GM12875 (cell line): ENCODE measurements at regions not wholly inside any gene's neighbourhood (a gene's known extent, or its start where the extent isn't known, plus 50 kb on each side); places are given as distances from the start of the nearest gene placed in this dataset.

Experiments used
- H3K4me3 ChIP-seq: one replicate; pipeline ENCODE4 v1.5.1; 2011; ENCODE audit warnings: low read depth, low read length, control low read depth
- TF ChIP-seq, protein P1 (sequence below): IDR thresholded peaks from 2 replicates; pipeline ENCODE4 v1.5.1; 2011; ENCODE audit warnings: low read depth, mild to moderate bottlenecking, control low read depth, inconsistent platforms, low read length, moderate library complexity, borderline replicate concordance; ENCODE audit not compliant: insufficient read depth

DNA sequence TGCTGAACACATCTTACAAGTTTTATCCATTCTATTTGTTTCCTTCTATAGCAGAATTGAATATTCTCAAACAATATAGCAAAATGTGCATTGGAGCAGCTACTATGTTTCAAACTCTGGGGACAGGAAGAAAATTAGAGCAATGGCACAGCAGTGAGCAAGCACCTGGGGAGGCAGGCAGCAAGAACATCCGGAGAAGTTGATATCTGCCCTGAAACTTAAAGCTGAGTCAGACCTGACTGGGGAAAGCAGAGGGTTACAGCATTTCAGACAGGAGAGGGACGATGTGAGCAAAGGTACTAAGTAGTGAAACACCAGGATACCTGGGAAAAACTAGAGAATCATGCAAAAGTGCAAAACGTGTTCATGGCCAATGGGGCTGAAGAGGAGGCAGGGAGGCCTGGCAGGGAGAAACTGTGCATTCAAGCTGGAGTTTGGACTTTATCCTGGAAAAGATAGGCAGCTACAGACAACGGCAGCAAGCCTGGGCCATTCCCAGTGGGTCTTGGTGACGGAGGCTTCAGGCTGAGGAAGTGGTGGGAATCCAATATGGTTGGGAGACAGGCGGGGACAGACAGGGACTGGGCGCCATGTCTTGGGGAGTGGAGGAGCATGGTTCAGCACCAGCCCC is 118.0 kb upstream of the CDKN3 start:
- TF ChIP-seq, protein P1, sequence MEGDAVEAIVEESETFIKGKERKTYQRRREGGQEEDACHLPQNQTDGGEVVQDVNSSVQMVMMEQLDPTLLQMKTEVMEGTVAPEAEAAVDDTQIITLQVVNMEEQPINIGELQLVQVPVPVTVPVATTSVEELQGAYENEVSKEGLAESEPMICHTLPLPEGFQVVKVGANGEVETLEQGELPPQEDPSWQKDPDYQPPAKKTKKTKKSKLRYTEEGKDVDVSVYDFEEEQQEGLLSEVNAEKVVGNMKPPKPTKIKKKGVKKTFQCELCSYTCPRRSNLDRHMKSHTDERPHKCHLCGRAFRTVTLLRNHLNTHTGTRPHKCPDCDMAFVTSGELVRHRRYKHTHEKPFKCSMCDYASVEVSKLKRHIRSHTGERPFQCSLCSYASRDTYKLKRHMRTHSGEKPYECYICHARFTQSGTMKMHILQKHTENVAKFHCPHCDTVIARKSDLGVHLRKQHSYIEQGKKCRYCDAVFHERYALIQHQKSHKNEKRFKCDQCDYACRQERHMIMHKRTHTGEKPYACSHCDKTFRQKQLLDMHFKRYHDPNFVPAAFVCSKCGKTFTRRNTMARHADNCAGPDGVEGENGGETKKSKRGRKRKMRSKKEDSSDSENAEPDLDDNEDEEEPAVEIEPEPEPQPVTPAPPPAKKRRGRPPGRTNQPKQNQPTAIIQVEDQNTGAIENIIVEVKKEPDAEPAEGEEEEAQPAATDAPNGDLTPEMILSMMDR: no peak
- no peak overlapping the region for H3K4me3 ChIP-seq

DNA sequence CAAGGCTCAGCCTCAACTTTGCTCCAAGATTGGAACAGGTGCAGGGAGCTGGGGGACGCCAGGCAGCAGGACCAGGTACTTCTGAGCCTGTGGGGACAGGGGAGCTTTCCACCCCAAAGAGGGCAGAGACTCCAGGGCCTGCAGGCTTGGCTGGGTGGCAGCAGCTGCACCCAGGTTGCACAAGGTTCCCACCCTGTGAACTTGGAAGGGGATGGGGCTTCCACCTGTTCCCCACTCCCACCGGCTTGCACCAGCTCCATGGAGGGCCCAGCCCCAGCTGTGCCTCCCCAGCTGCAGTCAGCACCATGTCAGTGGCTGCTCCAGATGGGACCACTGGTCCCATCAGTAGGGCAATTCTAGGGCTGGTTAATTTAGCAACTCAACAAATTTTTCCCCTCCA is 114.0 kb upstream of the CDKN3 start:
- TF ChIP-seq, protein P1: no peak

DNA sequence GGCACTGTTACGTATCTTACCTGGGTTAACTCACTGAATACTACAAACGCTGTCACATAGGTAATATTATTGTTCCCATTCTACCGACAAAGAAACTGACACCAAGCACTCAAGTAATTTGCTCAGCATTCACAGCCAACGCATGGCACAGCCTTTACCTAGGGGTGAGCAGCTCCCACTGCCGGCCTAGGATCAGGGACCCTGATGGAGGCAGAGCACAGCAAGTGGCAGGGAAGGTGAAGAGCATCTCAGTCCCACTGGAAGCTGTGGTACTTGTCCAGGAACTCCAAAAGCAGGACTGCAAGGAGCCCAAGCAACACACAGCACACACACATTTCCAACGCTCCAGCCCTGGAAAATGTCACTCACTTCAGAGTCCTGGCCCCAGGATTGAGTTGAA is 111.8 kb upstream of the CDKN3 start:
- no peak overlapping the region for H3K4me3 ChIP-seq
- TF ChIP-seq, protein P1: no peak

More for the DNA sequence above, 114.0 kb upstream of the CDKN3 start:
- no peak overlapping the region for H3K4me3 ChIP-seq

DNA sequence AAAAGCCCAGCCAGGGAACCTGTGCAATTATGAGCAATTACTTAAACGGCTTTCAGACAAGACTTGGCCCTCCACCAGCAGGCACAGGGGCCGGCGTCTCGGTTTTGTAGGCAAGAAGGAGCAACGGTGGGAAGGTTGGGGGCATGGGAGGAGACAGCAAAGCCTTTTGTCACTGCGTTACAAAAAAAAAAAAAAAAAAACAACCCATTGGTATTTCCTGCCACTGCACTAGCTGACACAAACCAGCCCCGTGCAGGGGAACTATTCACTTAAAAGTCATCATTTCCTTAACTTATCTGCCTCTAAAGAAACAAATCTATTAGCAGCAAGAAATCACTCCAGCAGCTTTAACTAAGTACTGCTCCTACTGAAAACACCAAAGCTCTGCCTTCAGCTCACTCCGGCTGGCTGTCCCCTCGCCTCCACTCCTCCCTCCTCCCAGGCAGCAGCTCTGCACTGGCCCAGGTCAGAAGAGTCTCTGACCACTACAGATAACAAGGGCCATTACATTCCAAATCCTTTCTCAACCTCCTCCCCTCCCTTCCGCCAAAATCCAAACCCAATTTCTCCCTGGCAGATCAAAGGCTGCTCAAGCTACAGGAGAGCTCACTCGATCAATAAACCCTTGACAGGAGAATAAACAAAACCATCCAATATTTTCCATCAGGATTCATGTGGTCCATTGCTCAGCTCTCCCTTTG is 105.2 kb upstream of the CDKN3 start:
- TF ChIP-seq, protein P1: no peak

DNA sequence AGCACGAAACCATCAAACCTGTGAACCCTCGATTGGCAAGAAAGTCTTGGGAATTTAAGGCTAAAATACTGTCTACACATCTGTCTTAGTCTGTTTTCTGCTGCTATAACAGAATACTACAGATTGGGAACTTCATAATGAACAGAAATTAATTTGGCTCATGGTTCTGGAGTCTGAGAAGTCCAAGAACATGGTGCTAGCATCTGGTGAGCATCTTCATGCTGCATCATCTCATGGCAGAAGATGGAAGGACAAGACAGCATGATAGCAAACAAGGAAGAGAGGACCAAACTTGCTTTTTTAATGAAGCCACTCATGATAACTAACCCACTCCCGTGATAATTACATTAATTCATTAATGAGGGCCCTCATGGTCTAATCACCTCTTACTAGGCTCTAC is 102.0 kb upstream of the CDKN3 start:
- TF ChIP-seq, protein P1: no peak
- no peak overlapping the region for H3K4me3 ChIP-seq

More for the DNA sequence above, 105.2 kb upstream of the CDKN3 start:
- no peak overlapping the region for H3K4me3 ChIP-seq

DNA sequence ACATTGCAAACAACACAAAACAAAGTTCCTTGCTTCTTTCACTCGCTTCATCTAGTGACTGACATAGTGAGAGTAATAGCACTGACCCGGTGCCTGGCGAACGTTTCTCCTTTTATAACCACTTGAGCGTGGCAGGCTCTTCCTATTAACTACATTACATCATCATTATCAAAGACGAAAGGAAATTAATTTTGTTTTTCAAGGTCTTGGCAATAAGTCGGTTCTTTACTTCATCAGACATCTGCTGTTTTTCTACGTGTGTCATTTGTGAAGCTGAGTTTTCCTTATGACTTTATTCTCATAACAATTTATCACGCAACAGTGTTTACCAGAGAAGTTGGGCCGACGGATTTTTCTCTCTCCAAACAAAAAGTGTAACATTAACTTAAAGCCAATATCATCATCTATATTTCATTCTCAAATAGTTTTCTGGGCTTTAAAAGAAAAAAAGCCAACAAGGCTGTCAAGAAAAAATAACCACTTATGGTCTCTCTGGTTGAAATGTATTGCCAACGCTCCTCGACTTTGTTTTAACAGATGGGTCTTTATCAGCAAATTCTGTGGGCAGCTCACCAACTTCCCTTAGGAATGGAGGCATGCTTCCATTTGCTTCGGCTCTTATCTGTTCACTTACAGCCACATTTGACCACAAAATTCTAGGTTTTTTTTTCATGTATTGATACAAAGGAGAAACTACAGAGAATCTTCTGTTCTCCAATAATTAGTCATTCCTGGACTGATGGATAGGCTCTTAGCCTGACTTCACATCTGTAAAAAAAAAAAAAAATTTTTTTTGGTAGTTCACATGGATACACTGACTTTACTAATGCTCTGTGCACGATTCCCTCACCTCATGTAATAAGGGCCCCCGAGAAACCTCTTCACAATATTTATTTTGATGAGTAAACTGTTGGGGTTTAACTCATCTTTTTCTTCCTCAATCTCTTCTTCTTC is 97.1 kb upstream of the CDKN3 start:
- TF ChIP-seq, protein P1: no peak
- H3K4me3 ChIP-seq: no peak overlapping the region
